ENCODE measurements at regions not wholly inside any gene's neighbourhood (a gene's known extent, or its start where the extent isn't known, plus 50 kb on each side); places are given as distances from the start of the nearest gene placed in this dataset.
"Not testable (repeated sequence)": the region's sequence is repeated elsewhere in the genome, so short reads cannot be mapped to it uniquely, and the experiment has no call there.

DNA sequence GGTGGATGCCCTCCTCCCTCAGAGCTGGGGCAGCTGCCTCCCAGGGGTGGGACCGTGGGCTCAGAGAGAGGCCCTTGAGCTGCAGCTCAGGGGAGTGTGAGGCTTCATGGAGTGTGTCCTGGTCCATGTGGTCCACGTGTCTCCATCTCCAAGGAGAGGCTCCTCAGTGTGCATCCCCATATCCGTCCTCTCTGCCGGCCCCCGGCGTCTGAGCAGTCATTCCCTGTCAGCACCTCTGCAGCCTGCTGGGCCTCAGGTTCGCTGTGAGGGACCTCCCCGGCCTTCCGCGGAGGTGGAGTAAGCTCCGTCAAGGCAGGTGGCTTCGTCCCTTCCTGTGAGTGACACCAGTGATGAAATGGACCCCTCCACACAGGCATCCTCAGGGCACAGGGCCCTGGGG, 160.7 kb upstream of the POTEB2 start:
- TF ChIP-seq, protein P1, sequence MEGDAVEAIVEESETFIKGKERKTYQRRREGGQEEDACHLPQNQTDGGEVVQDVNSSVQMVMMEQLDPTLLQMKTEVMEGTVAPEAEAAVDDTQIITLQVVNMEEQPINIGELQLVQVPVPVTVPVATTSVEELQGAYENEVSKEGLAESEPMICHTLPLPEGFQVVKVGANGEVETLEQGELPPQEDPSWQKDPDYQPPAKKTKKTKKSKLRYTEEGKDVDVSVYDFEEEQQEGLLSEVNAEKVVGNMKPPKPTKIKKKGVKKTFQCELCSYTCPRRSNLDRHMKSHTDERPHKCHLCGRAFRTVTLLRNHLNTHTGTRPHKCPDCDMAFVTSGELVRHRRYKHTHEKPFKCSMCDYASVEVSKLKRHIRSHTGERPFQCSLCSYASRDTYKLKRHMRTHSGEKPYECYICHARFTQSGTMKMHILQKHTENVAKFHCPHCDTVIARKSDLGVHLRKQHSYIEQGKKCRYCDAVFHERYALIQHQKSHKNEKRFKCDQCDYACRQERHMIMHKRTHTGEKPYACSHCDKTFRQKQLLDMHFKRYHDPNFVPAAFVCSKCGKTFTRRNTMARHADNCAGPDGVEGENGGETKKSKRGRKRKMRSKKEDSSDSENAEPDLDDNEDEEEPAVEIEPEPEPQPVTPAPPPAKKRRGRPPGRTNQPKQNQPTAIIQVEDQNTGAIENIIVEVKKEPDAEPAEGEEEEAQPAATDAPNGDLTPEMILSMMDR (IDR thresholded peaks at IDR 0.05), result not testable (repeated sequence)
- TF ChIP-seq POLR2A (IDR thresholded peaks at IDR 0.05), result not testable (repeated sequence)
